ENCODE measurements at regions not wholly inside any gene's neighbourhood (a gene's known extent, or its start where the extent isn't known, plus 50 kb on each side); places are given as distances from the start of the nearest gene placed in this dataset.

DNA sequence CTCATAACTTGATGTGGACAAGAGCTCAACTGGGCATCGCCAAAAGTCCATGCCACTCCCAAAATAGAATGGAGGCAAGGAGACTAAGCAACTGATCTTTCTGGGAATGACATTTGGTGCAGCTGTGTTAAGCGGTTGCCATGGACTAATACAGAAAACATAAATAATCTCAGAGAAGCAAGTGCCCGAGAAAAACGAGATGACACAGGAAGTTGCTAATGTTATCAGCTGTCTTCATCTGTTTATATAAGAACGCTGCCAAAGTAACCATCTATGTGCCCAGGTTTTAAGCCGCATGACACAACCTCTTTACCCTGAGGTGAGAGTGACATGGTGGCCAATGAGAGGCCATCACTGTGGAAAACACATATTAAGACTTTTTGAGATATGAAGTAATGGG, 54.9 kb upstream of the SACS start:
- peak; percentile 96 for DNase-seq (ENCODE audit: low read depth)

- DNase-seq (ENCODE audit: low read depth) = no peak
Measured at GRCh38 chr13:23496255-23496654, 62.8 kb upstream of the SACS start.

DNA sequence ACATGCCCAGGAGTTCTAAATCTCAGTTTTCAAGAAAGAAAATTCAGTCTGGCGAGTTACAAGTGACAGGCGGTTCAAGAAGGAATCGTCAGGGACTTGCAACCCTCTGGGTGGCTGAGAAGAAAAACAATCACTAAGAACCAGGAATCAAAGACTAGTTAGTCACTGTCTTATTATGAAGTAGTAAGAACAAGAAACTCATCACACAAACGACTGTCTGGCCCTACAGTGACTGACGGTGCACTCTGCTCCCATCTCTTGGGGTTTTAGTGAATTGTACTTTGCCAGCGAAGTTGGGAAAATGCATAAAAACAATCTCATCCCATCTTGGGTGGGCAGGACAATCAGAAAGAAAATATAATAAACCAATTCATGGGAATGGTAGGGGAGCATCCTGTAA, 63.7 kb upstream of the SACS start:
- no peak for DNase-seq (ENCODE audit: low read depth)

DNA sequence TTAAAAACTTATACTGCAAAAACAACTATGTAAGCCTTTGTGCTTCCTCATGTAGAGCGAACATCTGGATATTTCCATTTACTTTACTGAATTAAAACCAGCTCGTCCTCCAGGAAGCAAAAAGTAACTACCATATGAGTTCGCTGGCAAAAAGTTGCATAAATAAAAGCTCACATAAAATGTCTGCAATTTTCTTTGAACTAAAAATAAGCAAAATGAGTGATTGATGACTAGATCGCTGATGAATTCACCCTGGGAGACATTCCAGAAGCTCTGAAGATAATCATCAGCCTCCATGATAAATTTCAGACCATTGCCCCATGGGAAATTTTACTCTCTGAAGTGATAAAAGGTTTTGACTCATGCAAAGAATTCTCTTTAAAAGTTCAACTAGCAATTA, 67.3 kb upstream of the SACS start:
- peak; percentile 82 for DNase-seq (ENCODE audit: low read depth)

GRCh38 chr13:23504180-23504579, 66.0 kb upstream of the TNFRSF19 start:
- DNase-seq (ENCODE audit: low read depth) = peak; percentile 20

- peak; percentile 37 for DNase-seq (ENCODE audit: low read depth)
Measured at GRCh38 chr13:23505007-23505406, 65.2 kb upstream of the TNFRSF19 start.

- no peak for DNase-seq (ENCODE audit: low read depth)
Measured at GRCh38 chr13:23506071-23506806, 64.0 kb upstream of the TNFRSF19 start.

DNA sequence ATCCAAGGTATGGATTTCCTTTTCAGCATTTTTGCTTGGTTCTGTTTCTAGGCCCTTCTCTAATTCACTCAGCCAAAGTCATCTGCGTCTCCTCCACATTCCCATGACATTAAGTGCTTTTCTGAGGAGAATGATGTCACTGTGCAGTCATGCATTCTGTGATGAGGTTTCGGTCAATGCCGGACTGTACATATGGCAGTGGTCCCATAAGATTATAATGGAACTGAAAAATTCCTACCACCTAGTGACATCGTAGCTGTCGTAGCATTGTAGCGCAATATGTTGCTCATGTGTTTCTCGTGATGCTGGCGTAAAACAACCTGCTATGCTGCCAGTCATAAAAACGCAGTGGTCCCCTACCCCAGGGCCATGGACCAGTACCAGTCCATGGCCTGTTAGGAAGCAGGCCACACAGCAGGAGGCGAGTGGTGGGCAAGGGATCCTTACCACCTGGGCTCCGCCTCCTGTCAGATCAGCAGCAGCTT, 63.4 kb upstream of the TNFRSF19 start:
- no peak for DNase-seq (ENCODE audit: low read depth)

- DNase-seq (ENCODE audit: low read depth) = peak; percentile 72
Measured at GRCh38 chr13:23509781-23510543, 60.2 kb upstream of the TNFRSF19 start.

- peak; percentile 59 for DNase-seq (ENCODE audit: low read depth)
Measured at GRCh38 chr13:23510544-23510916, 59.7 kb upstream of the TNFRSF19 start.

GRCh38 chr13:23510979-23511735, 59.1 kb upstream of the TNFRSF19 start:
- peak; percentile 55 for DNase-seq (ENCODE audit: low read depth)

DNA sequence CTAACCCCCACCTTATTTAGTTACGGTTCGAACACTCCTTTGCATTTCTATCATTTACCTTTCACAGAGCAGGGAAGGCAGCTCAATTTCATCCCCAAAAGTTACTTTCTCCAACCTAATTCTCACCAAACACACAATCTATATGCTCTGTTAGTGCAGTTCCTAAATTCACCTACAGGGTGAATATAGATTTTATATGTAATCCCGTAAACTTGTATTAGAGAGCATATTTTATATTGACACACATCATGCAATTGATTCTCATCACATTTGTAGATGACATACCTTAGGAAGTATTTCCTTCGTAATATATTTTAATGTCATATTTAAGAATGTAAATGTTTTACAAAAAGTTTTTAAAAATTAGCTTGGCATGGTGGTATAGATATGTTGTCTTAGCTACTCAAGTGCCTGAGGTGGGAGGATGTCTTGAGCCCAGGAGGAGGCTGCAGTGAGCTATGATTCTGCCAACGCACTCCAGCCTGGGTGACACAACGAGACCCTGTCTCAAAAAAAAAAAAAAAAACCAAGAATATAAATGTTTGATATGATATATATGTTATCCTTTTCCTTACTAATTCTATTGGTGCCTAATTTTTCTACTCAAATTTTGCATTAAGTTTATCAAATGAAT, 57.3 kb upstream of the TNFRSF19 start:
- DNase-seq (ENCODE audit: low read depth) = no peak

DNA sequence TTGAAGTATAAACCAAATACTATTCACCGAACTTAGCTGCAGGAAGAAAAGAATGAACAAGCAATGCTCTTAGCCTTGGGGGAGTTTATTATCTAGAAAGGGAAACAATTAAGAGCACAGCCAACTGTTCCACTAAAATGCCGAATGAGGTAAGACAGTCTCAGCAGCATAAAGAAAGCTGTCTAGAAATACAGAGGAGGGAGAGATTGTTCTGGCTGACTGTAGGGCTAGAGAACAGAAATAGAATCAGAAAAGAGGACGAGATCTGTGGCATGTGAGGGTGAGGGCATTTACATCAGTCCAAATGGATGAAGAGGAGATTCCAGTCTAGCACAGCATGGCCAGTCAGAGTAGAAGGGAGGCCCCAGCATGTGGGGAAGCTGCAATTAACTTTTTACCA, 56.8 kb upstream of the TNFRSF19 start:
- DNase-seq (ENCODE audit: low read depth) = no peak

DNA sequence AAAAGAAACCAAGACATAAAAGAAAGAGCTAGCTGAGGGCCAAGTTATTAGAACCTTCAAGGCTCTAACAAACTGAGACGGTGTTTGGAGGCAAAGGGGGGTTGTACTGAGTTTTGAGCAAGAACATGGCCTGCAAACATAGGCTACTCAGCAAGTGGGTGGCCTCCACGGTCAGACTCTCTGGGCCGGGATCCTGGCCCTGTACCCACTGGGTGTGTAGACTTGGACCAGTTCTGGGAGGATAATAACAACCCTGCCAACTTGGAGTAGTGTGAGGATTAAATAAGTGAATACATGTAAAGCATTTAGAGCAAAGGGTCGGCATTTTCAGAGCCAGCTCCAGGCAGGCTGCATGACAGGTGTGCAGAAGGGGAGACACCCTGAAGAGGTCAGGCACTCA, 56.1 kb upstream of the TNFRSF19 start:
- DNase-seq (ENCODE audit: low read depth) = no peak

- DNase-seq (ENCODE audit: low read depth) = no peak
Measured at GRCh38 chr13:23515116-23515515, 55.1 kb upstream of the TNFRSF19 start.

DNA sequence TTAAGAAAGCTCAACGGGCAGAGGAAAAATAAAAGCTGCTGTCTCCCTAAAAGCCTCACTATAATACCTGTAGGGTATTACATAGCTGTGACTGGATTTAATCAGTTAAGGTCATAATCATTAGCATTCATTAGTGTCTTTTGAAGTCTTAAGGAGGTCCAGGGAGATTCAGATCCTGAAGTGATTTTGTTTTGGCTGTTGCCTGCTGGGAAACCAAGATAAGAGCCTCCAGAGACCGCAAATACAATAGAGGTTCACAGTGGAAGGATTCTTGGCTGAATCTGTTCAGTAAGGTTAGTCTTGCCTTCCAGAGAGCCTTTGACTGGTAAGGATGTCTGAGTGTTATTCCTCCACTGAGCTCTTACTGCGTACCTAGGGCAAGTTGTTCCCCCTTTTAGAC, 54.0 kb upstream of the TNFRSF19 start:
- DNase-seq (ENCODE audit: low read depth) = no peak

GRCh38 chr13:23516702-23517101, 53.5 kb upstream of the TNFRSF19 start:
- DNase-seq (ENCODE audit: low read depth) = no peak

GRCh38 chr13:23518231-23518630, 52.0 kb upstream of the TNFRSF19 start:
- DNase-seq (ENCODE audit: low read depth) = no peak
